ENCODE measurements at regions not wholly inside any gene's neighbourhood (a gene's known extent, or its start where the extent isn't known, plus 50 kb on each side); places are given as distances from the start of the nearest gene placed in this dataset.

- TF ChIP-seq POLR2A (IDR thresholded peaks at IDR 0.05) (no peak), CTCF (IDR thresholded peaks at IDR 0.05) (no peak)
These were observed 745.1 kb upstream of the TENM3 start for GRCh38 chr4:181498148-181498547.
